NB4 (cell line): ENCODE measurements at regions not wholly inside any gene's neighbourhood (a gene's known extent, or its start where the extent isn't known, plus 50 kb on each side); places are given as distances from the start of the nearest gene placed in this dataset.

Experiments used
- DNase-seq: peaks from one replicate; pipeline ENCODE4 v3.0.0; 2010; ENCODE audit warnings: low read depth
- H3K4me3 ChIP-seq: one replicate; pipeline ENCODE4 v1.5.1; 2011; ENCODE audit warnings: mild to moderate bottlenecking, low read depth, low read length, moderate library complexity
- CTCF ChIP-seq: IDR thresholded peaks from one replicate; pipeline ENCODE4 v1.5.1; 2012; ENCODE audit warnings: low read depth, low read length
- MAX ChIP-seq: IDR thresholded peaks from 2 replicates; pipeline ENCODE4 v1.6.1; 2011; ENCODE audit warnings: low read depth, low read length
- MYC ChIP-seq: IDR thresholded peaks from 2 replicates; pipeline ENCODE4 v1.6.1; 2011; ENCODE audit warnings: low read depth, low read length
- POLR2A ChIP-seq: IDR thresholded peaks from 2 replicates; pipeline ENCODE4 v1.6.1; 2011; ENCODE audit warnings: mild to moderate bottlenecking; ENCODE audit not compliant: insufficient read length; ENCODE audit errors: extremely low read depth

- TF ChIP-seq MYC (no peak), MAX (no peak), POLR2A (no peak), CTCF (no peak)
- no peak overlapping the region for H3K4me3 ChIP-seq
- DNase-seq, result no peak
These were observed 104.8 kb upstream of the SHH start for GRCh38 chr7:155916926-155917655.

GRCh38 chr7:155914341-155914740 is 102.1 kb upstream of the SHH start:
- DNase-seq, result no peak
- TF ChIP-seq POLR2A (no peak), MAX (no peak), MYC (no peak)
- H3K4me3 ChIP-seq, result no peak overlapping the region

GRCh38 chr7:155913719-155914118 is 101.5 kb upstream of the SHH start:
- TF ChIP-seq MYC (no peak), POLR2A (no peak), MAX (no peak), CTCF (no peak)
- DNase-seq, result no peak
- no peak overlapping the region for H3K4me3 ChIP-seq

GRCh38 chr7:155913291-155913690 is 101.0 kb upstream of the SHH start:
- DNase-seq, result no peak
- TF ChIP-seq POLR2A (no peak), MAX (no peak), CTCF (no peak), MYC (no peak)
- H3K4me3 ChIP-seq, result no peak overlapping the region

- H3K4me3 ChIP-seq, result no peak overlapping the region
- DNase-seq, result no peak
- TF ChIP-seq POLR2A (no peak), MYC (no peak), MAX (no peak), CTCF (no peak)
These were observed 99.3 kb upstream of the SHH start for GRCh38 chr7:155911471-155912105.

- no peak overlapping the region for H3K4me3 ChIP-seq
- no peak for TF ChIP-seq CTCF
- no peak for TF ChIP-seq MYC
- TF ChIP-seq POLR2A, result no peak
- TF ChIP-seq MAX, result no peak
- no peak for DNase-seq
These were observed 96.1 kb upstream of the SHH start for GRCh38 chr7:155908385-155908784.
